ENCODE measurements at regions not wholly inside any gene's neighbourhood (a gene's known extent, or its start where the extent isn't known, plus 50 kb on each side); places are given as distances from the start of the nearest gene placed in this dataset.
"Not testable (repeated sequence)": the region's sequence is repeated elsewhere in the genome, so short reads cannot be mapped to it uniquely, and the experiment has no call there.

DNA sequence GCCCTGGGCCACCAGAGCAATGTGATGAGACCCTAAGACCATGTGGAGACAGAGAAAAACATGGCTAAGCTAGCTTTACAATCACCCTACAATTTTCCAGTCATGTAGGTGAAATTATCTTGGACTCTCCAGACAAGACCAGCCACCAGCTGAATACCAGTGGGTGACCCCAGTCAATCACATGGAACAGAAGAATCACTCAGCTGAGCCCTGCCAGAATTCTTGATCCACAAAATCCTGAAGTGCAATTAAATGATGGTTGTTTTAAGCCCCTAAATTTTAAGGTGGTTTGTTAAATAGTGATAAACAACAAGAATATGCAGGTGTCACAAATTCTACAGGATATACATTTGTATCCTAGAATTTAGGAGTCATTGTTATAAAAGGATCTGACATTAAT, 69.5 kb upstream of the SMIM15 start:
- in situ Hi-C loops (cut with HindIII; ENCODE audit: low sequenced_read_pairs), result no loop called here
- no peak for TF ChIP-seq CTCF (IDR thresholded peaks at IDR 0.05; ENCODE audit: low read depth, low read length)
- H3K4me3 ChIP-seq (ENCODE audit: low read depth, low read length), result no peak overlapping the region
- DNase-seq (ENCODE audit: low read depth, low spot score), result no peak

DNA sequence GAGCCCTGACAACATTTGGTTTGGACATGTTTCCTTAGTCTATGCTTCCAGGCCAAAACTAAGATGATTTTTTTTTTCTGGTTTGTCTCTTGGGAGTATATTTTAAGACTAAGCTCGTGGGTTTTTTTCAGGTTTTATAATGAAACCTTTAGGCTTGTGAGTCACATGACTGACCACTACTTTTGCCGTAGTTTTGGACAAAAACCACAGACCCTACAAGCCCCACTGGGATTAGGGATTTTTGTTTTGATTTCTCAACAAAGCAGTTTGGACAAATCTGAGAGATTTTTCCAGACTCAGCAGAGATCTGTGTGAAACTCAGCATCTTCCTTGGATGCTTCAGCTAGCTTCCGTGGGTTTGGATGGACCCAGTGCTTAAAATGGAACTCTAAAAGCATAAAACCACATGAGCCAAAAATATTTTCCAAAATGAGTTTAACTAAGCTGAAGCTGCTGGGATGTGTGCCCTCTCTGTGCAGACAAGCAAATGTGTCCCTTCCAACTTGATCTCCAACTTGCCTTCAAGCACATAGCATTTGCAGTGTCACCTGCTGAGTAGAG, 70.3 kb upstream of the SMIM15 start:
- DNase-seq (ENCODE audit: low read depth, low spot score), result no peak
- in situ Hi-C loops (cut with HindIII; ENCODE audit: low sequenced_read_pairs), result no loop called here
- TF ChIP-seq CTCF (IDR thresholded peaks at IDR 0.05; ENCODE audit: low read depth, low read length), result no peak
- H3K4me3 ChIP-seq (ENCODE audit: low read depth, low read length), result no peak overlapping the region

- DNase-seq (ENCODE audit: low read depth, low spot score), result no peak
- in situ Hi-C loops (cut with HindIII; ENCODE audit: low sequenced_read_pairs), result no loop called here
- TF ChIP-seq CTCF (IDR thresholded peaks at IDR 0.05; ENCODE audit: low read depth, low read length), result no peak
- H3K4me3 ChIP-seq (ENCODE audit: low read depth, low read length), result no peak overlapping the region
Measured at GRCh38 chr5:61234019-61234418, 71.8 kb upstream of the SMIM15 start.

- DNase-seq (ENCODE audit: low read depth, low spot score); in situ Hi-C loops (cut with HindIII; ENCODE audit: low sequenced_read_pairs); H3K4me3 ChIP-seq (ENCODE audit: low read depth, low read length): not testable (repeated sequence)
Measured at GRCh38 chr5:61236715-61237114, 74.4 kb upstream of the SMIM15 start.

- TF ChIP-seq CTCF (IDR thresholded peaks at IDR 0.05; ENCODE audit: low read depth, low read length), result no peak
- DNase-seq (ENCODE audit: low read depth, low spot score), result no peak
- H3K4me3 ChIP-seq (ENCODE audit: low read depth, low read length), result no peak overlapping the region
- in situ Hi-C loops (cut with HindIII; ENCODE audit: low sequenced_read_pairs), result no loop called here
Measured at GRCh38 chr5:61245486-61245885, 83.2 kb upstream of the SMIM15 start.

DNA sequence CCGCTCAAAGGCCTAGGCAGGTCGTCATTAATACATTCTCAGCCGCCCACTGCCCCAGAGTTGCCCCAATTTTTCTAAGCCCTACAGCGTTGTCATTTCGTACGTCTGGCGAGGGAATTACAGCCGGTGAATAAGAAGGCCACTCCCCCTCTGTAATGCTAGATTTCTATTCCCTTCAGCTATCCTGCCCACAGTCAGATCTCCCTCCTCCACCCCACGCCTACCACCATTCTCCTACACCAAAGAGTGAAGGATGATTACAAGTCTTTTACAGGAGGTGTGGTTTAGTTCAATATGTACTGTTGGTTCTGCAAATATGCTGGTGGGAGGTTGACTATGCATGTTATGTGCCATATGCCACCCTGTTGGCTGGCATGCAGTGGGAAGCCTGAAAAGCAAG, 83.7 kb upstream of the SMIM15 start:
- TF ChIP-seq CTCF (IDR thresholded peaks at IDR 0.05; ENCODE audit: low read depth, low read length), result no peak
- DNase-seq (ENCODE audit: low read depth, low spot score), result no peak

DNA sequence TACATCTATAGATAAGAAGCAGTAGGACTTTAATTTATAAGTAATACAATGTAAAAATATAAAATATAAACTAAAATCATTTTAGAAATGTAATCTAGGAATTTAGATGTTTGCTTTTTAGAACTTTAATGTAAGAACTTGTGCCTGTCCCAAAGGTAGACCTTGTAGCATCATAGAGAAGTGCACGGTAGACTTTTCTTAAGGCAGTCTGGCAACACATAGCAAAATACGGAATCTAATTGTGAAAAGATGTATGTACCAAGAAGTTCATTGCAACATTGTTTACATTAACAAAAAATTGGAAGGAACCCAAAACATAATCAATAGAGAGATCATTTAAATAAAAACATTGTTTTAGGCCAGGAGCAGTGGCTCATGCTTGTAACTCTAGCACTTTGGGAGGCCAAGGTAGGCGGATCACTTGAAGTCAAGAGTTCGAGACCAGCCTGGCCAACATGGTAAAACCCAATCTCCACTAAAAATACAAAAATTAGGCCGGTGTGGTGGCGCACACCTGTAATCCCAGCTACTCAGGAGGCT, 84.6 kb upstream of the SMIM15 start:
- H3K4me3 ChIP-seq (ENCODE audit: low read depth, low read length), result no peak overlapping the region
- in situ Hi-C loops (cut with HindIII; ENCODE audit: low sequenced_read_pairs), result no loop called here
- TF ChIP-seq CTCF (IDR thresholded peaks at IDR 0.05; ENCODE audit: low read depth, low read length), result no peak
- DNase-seq (ENCODE audit: low read depth, low spot score), result no peak

More for the DNA sequence above, 83.7 kb upstream of the SMIM15 start:
- no peak overlapping the region for H3K4me3 ChIP-seq (ENCODE audit: low read depth, low read length)
- in situ Hi-C loops (cut with HindIII; ENCODE audit: low sequenced_read_pairs), result no loop called here
